ENCODE measurements at regions not wholly inside any gene's neighbourhood (a gene's known extent, or its start where the extent isn't known, plus 50 kb on each side); places are given as distances from the start of the nearest gene placed in this dataset.

DNA sequence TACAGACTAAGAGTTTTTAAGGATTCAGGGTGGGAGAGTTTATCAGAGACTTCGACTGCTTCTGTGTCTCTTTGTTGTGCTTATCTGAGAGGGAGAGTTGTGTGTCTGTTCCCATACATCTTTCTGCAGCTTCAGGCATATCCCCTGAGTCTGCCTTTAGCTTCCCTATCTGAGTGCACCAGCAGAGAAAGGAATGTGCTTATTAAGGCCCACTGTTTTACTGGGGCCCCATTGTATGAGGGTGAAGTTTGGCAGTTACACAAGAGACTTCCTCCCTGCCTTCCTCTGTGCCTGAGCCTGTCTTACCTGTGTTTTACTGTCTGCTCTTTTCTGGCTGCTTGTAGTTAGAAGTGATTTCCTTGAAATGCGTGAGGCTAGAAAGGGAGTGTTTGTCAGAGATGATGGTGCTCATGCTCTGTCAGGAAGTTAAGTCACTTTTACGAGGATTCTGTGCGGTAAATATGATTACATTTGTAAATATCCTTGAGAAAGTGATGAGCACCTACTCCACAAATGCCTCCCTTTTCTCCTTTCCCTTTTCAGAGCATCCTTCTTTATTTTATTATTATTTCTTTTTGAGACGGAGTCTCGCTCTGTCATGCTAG lies 1228.9 kb upstream of the MIR17HG start:
- Histone ChIP-seq H3K4me3 (replicated peaks; ENCODE audit: insufficient read depth, low read length) (no peak overlapping the region), H3K27ac (replicated peaks) (no peak overlapping the region), H3K27me3 (ENCODE audit: insufficient read depth, poor library complexity, severe bottlenecking) (no peaks in the 10 kb centered on the region)
- TF ChIP-seq, protein P1, sequence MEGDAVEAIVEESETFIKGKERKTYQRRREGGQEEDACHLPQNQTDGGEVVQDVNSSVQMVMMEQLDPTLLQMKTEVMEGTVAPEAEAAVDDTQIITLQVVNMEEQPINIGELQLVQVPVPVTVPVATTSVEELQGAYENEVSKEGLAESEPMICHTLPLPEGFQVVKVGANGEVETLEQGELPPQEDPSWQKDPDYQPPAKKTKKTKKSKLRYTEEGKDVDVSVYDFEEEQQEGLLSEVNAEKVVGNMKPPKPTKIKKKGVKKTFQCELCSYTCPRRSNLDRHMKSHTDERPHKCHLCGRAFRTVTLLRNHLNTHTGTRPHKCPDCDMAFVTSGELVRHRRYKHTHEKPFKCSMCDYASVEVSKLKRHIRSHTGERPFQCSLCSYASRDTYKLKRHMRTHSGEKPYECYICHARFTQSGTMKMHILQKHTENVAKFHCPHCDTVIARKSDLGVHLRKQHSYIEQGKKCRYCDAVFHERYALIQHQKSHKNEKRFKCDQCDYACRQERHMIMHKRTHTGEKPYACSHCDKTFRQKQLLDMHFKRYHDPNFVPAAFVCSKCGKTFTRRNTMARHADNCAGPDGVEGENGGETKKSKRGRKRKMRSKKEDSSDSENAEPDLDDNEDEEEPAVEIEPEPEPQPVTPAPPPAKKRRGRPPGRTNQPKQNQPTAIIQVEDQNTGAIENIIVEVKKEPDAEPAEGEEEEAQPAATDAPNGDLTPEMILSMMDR (IDR thresholded peaks at IDR 0.05; ENCODE audit: insufficient read depth, low read length), result no peak
- no peak for TF ChIP-seq GABPA (IDR thresholded peaks at IDR 0.05; ENCODE audit: low read depth)
- TF ChIP-seq POLR2AphosphoS5 (IDR thresholded peaks at IDR 0.05; ENCODE audit: low read depth), result no peak
- TF ChIP-seq, protein P2, sequence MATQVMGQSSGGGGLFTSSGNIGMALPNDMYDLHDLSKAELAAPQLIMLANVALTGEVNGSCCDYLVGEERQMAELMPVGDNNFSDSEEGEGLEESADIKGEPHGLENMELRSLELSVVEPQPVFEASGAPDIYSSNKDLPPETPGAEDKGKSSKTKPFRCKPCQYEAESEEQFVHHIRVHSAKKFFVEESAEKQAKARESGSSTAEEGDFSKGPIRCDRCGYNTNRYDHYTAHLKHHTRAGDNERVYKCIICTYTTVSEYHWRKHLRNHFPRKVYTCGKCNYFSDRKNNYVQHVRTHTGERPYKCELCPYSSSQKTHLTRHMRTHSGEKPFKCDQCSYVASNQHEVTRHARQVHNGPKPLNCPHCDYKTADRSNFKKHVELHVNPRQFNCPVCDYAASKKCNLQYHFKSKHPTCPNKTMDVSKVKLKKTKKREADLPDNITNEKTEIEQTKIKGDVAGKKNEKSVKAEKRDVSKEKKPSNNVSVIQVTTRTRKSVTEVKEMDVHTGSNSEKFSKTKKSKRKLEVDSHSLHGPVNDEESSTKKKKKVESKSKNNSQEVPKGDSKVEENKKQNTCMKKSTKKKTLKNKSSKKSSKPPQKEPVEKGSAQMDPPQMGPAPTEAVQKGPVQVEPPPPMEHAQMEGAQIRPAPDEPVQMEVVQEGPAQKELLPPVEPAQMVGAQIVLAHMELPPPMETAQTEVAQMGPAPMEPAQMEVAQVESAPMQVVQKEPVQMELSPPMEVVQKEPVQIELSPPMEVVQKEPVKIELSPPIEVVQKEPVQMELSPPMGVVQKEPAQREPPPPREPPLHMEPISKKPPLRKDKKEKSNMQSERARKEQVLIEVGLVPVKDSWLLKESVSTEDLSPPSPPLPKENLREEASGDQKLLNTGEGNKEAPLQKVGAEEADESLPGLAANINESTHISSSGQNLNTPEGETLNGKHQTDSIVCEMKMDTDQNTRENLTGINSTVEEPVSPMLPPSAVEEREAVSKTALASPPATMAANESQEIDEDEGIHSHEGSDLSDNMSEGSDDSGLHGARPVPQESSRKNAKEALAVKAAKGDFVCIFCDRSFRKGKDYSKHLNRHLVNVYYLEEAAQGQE (IDR thresholded peaks at IDR 0.05; ENCODE audit: insufficient replicate concordance, low read depth), result no peak
- no peak for TF ChIP-seq SPI1 (IDR thresholded peaks at IDR 0.05; ENCODE audit: borderline replicate concordance, low read depth)
- no peak for DNase-seq (ENCODE audit: low read depth in 1 of 2, low spot score in 1 of 2)

DNA sequence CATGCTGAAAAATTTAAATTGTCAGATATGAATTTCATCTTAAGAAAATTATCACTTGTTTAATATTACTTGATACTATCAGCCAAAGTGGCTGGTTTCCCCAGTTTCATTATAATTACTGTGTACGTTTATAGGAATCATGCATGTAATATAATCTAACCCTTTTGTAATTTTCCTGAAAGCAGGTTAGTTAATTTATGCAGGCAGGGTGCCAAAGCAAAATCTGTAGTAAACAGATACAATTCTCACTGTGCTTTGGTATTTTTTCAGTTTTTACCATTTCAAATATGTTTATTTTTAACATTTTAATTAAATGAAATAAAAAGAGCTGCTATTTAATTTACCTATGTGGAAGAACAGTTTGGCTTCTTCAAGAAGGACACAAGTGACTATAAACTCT lies 1227.5 kb upstream of the MIR17HG start:
- Histone ChIP-seq H3K27me3 (ENCODE audit: insufficient read depth, poor library complexity, severe bottlenecking) (no peaks in the 10 kb centered on the region), H3K27ac (replicated peaks) (no peak overlapping the region), H3K4me3 (replicated peaks; ENCODE audit: insufficient read depth, low read length) (no peak overlapping the region)
- DNase-seq (ENCODE audit: low read depth in 1 of 2, low spot score in 1 of 2), result no peak
- TF ChIP-seq GABPA (IDR thresholded peaks at IDR 0.05; ENCODE audit: low read depth), result no peak
- no peak for TF ChIP-seq POLR2AphosphoS5 (IDR thresholded peaks at IDR 0.05; ENCODE audit: low read depth)
- TF ChIP-seq, protein P2 (IDR thresholded peaks at IDR 0.05; ENCODE audit: insufficient replicate concordance, low read depth), result no peak
- TF ChIP-seq SPI1 (IDR thresholded peaks at IDR 0.05; ENCODE audit: borderline replicate concordance, low read depth), result no peak

DNA sequence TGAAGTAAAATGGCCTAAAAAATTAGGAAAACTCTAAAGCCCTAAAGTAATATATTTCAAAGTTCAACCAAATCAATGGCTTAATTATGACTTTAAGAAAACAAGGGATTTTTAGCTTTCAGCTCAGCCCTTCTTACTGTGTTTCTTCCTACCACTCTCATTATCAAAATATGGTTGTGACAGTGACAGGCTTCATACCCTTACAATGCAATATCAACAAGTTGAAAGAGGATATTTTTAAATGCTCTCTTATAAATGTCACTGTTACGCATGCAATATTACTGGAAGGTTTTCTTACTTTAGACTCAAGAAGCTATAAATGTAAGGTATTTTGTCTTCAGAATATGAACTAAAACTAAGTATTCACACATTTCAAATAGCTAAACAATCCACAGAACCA lies 1225.7 kb upstream of the MIR17HG start:
- TF ChIP-seq, protein P2 (IDR thresholded peaks at IDR 0.05; ENCODE audit: insufficient replicate concordance, low read depth), result no peak
- TF ChIP-seq SPI1 (IDR thresholded peaks at IDR 0.05; ENCODE audit: borderline replicate concordance, low read depth), result no peak
- TF ChIP-seq, protein P1 (IDR thresholded peaks at IDR 0.05; ENCODE audit: insufficient read depth, low read length), result no peak
- TF ChIP-seq POLR2AphosphoS5 (IDR thresholded peaks at IDR 0.05; ENCODE audit: low read depth), result no peak
- TF ChIP-seq GABPA (IDR thresholded peaks at IDR 0.05; ENCODE audit: low read depth), result no peak
- Histone ChIP-seq H3K27ac (replicated peaks) (no peak overlapping the region), H3K4me3 (replicated peaks; ENCODE audit: insufficient read depth, low read length) (no peak overlapping the region), H3K27me3 (ENCODE audit: insufficient read depth, poor library complexity, severe bottlenecking) (no peaks in the 10 kb centered on the region)
- no peak for DNase-seq (ENCODE audit: low read depth in 1 of 2, low spot score in 1 of 2)
